GM12875 (cell line): ENCODE measurements at regions not wholly inside any gene's neighbourhood (a gene's known extent, or its start where the extent isn't known, plus 50 kb on each side); places are given as distances from the start of the nearest gene placed in this dataset.

Experiments used
- H3K4me3 ChIP-seq: one replicate; pipeline ENCODE4 v1.5.1; 2011; ENCODE audit warnings: low read depth, low read length, control low read depth
- CTCF ChIP-seq: IDR thresholded peaks from 2 replicates; pipeline ENCODE4 v1.5.1; 2011; ENCODE audit warnings: low read depth, mild to moderate bottlenecking, control low read depth, inconsistent platforms, low read length, moderate library complexity, borderline replicate concordance; ENCODE audit not compliant: insufficient read depth

GRCh38 chr19:34104096-34104495 is 68.2 kb upstream of the LSM14A start:
- H3K4me3 ChIP-seq = no peak overlapping the region
- no peak for TF ChIP-seq CTCF

GRCh38 chr19:34104557-34104956 is 67.7 kb upstream of the LSM14A start:
- no peak overlapping the region for H3K4me3 ChIP-seq
- no peak for TF ChIP-seq CTCF

GRCh38 chr19:34109596-34109995 is 62.7 kb upstream of the LSM14A start:
- TF ChIP-seq CTCF = no peak
- no peak overlapping the region for H3K4me3 ChIP-seq

- TF ChIP-seq CTCF = no peak
- no peak overlapping the region for H3K4me3 ChIP-seq
Measured at GRCh38 chr19:34118879-34119748, 53.2 kb upstream of the LSM14A start.

GRCh38 chr19:34120141-34120540 is 52.2 kb upstream of the LSM14A start:
- no peak for TF ChIP-seq CTCF

GRCh38 chr19:34120846-34121639 is 51.3 kb upstream of the LSM14A start:
- peak; percentile 78 for TF ChIP-seq CTCF
- no peak overlapping the region for H3K4me3 ChIP-seq

More at GRCh38 chr19:34120141-34120540, 52.2 kb upstream of the LSM14A start:
- no peak overlapping the region for H3K4me3 ChIP-seq
